MM.1S (cell line): ENCODE measurements at regions not wholly inside any gene's neighbourhood (a gene's known extent, or its start where the extent isn't known, plus 50 kb on each side); places are given as distances from the start of the nearest gene placed in this dataset.

Experiments used
- DNase-seq: peaks from one replicate; pipeline ENCODE4 v3.0.0-alpha.2; 2015
- H2AFZ ChIP-seq: fragments of 300-600 bp; sonication (generic); 2 replicates; pipeline ENCODE4 v1.6.0; 2016; ENCODE audit warnings: antibody characterized with exemption, low read length
- H3F3A ChIP-seq: fragments of 300-600 bp; sonication (generic); 2 replicates; pipeline ENCODE4 v1.6.1; 2016; ENCODE audit warnings: mild to moderate bottlenecking, antibody characterized with exemption, low read length, moderate library complexity, mixed read lengths; ENCODE audit not compliant: insufficient read depth
- H3K27ac ChIP-seq: fragments of 300-600 bp; sonication (generic); 2 replicates; pipeline ENCODE4 v1.5.1; 2016; ENCODE audit warnings: mild to moderate bottlenecking, low read length
- H3K27me3 ChIP-seq: fragments of 300-600 bp; sonication (generic); replicated peaks from 2 replicates; pipeline ENCODE4 v1.6.0; 2016; ENCODE audit warnings: low read length; ENCODE audit not compliant: insufficient read depth
- H3K36me3 ChIP-seq: fragments of 300-600 bp; sonication (generic); replicated peaks from 2 replicates; pipeline ENCODE4 v1.6.1; 2016; ENCODE audit warnings: mild to moderate bottlenecking, low read length, mixed read lengths; ENCODE audit not compliant: insufficient read depth
- H3K4me1 ChIP-seq: fragments of 300-600 bp; sonication (generic); 2 replicates; pipeline ENCODE4 v1.6.1; 2016; ENCODE audit warnings: low read length, mixed read lengths
- H3K4me2 ChIP-seq: fragments of 300-600 bp; sonication (generic); 2 replicates; pipeline ENCODE4 v1.6.0; 2016; ENCODE audit warnings: low read depth, low read length
- H3K4me3 ChIP-seq: fragments of 300-600 bp; sonication (generic); 2 replicates; pipeline ENCODE4 v1.5.1; 2016; ENCODE audit warnings: low read length, mixed read lengths
- H3K79me2 ChIP-seq: fragments of 300-600 bp; sonication (generic); 2 replicates; pipeline ENCODE4 v1.6.1; 2016; ENCODE audit warnings: mixed run types, low read length, mixed read lengths
- H3K9ac ChIP-seq: fragments of 300-600 bp; sonication (generic); 2 replicates; pipeline ENCODE4 v1.6.1; 2016; ENCODE audit warnings: low read length, mixed read lengths
- H3K9me2 ChIP-seq: fragments of 300-600 bp; sonication (generic); replicated peaks from 2 replicates; pipeline ENCODE4 v1.6.1; 2016; ENCODE audit warnings: mild to moderate bottlenecking, low read length, mixed read lengths; ENCODE audit not compliant: insufficient read depth
- H3K9me3 ChIP-seq: fragments of 300-600 bp; sonication (generic); replicated peaks from 2 replicates; pipeline ENCODE4 v1.6.1; 2016; ENCODE audit warnings: mild to moderate bottlenecking, low read length, mixed read lengths; ENCODE audit not compliant: insufficient read depth
- H4K20me1 ChIP-seq: fragments of 300-600 bp; sonication (generic); 2 replicates; pipeline ENCODE4 v1.6.1; 2016; ENCODE audit warnings: mild to moderate bottlenecking, low read length, moderate library complexity, mixed read lengths; ENCODE audit not compliant: insufficient read depth
- CTCF ChIP-seq: fragments of 300-600 bp; sonication (generic); IDR thresholded peaks from 2 replicates; pipeline ENCODE4 v1.5.1; 2016; ENCODE audit warnings: antibody characterized with exemption, low read length, mixed read lengths
- EZH2 ChIP-seq: fragments of 300-600 bp; sonication (generic); optimal IDR thresholded peaks from 2 replicates; pipeline ENCODE3; 2017; ENCODE audit warnings: low read depth, mild to moderate bottlenecking, antibody characterized with exemption, low read length, mixed read lengths
- EZH2phosphoT487 ChIP-seq: fragments of 300-600 bp; sonication (generic); IDR thresholded peaks from 2 replicates; pipeline ENCODE4 v1.6.1; 2018; ENCODE audit warnings: antibody characterized with exemption, low read length

- Histone ChIP-seq H3K4me3 (no peak overlapping the region), H3K79me2 (no peaks in the 10 kb centered on the region), H2AFZ (no peak overlapping the region), H3F3A (no peaks in the 10 kb centered on the region), H3K9ac (no peak overlapping the region), H3K36me3 (no peaks in the 10 kb centered on the region), H3K4me2 (no peak overlapping the region), H3K9me2 (no peaks in the 10 kb centered on the region), H3K27ac (no peak overlapping the region), H4K20me1 (no peaks in the 10 kb centered on the region), H3K9me3 (no peaks in the 10 kb centered on the region), H3K4me1 (no peaks in the 10 kb centered on the region), H3K27me3 (no peaks in the 10 kb centered on the region)
- TF ChIP-seq EZH2 (no peak), CTCF (no peak), EZH2phosphoT487 (no peak)
- no peak for DNase-seq
These were observed 187.3 kb upstream of the UBL3 start for GRCh38 chr13:30037766-30038165.

- Histone ChIP-seq H2AFZ (no peak overlapping the region), H3K27me3 (no peaks in the 10 kb centered on the region), H3K36me3 (no peaks in the 10 kb centered on the region), H3K27ac (no peak overlapping the region), H3K9ac (no peak overlapping the region), H3K9me2 (no peaks in the 10 kb centered on the region), H3F3A (no peaks in the 10 kb centered on the region), H3K4me1 (no peaks in the 10 kb centered on the region), H3K4me2 (no peak overlapping the region), H3K79me2 (no peaks in the 10 kb centered on the region), H3K4me3 (no peak overlapping the region), H4K20me1 (no peaks in the 10 kb centered on the region), H3K9me3 (no peaks in the 10 kb centered on the region)
- DNase-seq = no peak
- TF ChIP-seq EZH2 (no peak), CTCF (no peak)
These were observed 186.9 kb upstream of the UBL3 start for GRCh38 chr13:30037306-30037705.

GRCh38 chr13:30034458-30034795 is 184.0 kb upstream of the UBL3 start:
- H3K27ac ChIP-seq = no peak overlapping the region

More at GRCh38 chr13:30034458-30034795, 184.0 kb upstream of the UBL3 start:
- no peaks in the 10 kb centered on the region for H3F3A ChIP-seq
- no peaks in the 10 kb centered on the region for H3K27me3 ChIP-seq
- TF ChIP-seq EZH2 (no peak), EZH2phosphoT487 (no peak), CTCF (no peak)
- no peaks in the 10 kb centered on the region for H4K20me1 ChIP-seq
- H3K9me3 ChIP-seq = no peaks in the 10 kb centered on the region
- no peaks in the 10 kb centered on the region for H3K79me2 ChIP-seq
- no peak overlapping the region for H3K4me2 ChIP-seq
- no peak overlapping the region for H3K9ac ChIP-seq
- no peaks in the 10 kb centered on the region for H3K4me1 ChIP-seq
- H3K4me3 ChIP-seq = no peak overlapping the region
- no peak for DNase-seq
- H2AFZ ChIP-seq = no peak overlapping the region
- H3K36me3 ChIP-seq = no peaks in the 10 kb centered on the region
- H3K9me2 ChIP-seq = no peaks in the 10 kb centered on the region
